ENCODE measurements at regions not wholly inside any gene's neighbourhood (a gene's known extent, or its start where the extent isn't known, plus 50 kb on each side); places are given as distances from the start of the nearest gene placed in this dataset.

- TF ChIP-seq CTCF (IDR thresholded peaks at IDR 0.05) (no peak), POLR2A (IDR thresholded peaks at IDR 0.05) (no peak)
These were observed 63.0 kb upstream of the FAM3C start for GRCh38 chr7:121459148-121459547.

Measured in Peyer's patch (tissue), 4 donors.